ENCODE measurements at regions not wholly inside any gene's neighbourhood (a gene's known extent, or its start where the extent isn't known, plus 50 kb on each side); places are given as distances from the start of the nearest gene placed in this dataset.

DNA sequence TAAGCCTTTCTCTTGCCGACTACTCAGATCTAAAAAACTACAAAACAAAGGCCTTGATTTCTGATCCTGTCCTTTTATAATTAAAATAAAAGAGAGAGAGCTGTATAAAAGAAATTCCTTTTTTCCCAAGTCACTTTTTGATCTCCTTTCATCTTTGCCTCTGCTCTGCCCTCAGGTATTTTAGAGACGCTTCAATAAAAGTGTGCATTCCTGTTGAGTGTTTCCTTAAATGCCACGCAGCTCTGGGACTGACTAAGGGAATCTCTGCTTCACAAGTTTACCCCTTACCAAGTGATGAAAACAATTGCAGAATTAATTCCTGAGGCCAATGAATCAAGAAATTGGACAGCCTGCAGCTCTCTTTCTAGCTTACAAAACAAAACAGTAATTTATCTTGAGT, 1109.8 kb downstream of the TMTC2 start:
- TF ChIP-seq EP300 (IDR thresholded peaks at IDR 0.05; ENCODE audit: borderline replicate concordance in 1 of 2, low read depth in 2 of 2, low read length in 2 of 2): no peak
- TF ChIP-seq, protein P1, sequence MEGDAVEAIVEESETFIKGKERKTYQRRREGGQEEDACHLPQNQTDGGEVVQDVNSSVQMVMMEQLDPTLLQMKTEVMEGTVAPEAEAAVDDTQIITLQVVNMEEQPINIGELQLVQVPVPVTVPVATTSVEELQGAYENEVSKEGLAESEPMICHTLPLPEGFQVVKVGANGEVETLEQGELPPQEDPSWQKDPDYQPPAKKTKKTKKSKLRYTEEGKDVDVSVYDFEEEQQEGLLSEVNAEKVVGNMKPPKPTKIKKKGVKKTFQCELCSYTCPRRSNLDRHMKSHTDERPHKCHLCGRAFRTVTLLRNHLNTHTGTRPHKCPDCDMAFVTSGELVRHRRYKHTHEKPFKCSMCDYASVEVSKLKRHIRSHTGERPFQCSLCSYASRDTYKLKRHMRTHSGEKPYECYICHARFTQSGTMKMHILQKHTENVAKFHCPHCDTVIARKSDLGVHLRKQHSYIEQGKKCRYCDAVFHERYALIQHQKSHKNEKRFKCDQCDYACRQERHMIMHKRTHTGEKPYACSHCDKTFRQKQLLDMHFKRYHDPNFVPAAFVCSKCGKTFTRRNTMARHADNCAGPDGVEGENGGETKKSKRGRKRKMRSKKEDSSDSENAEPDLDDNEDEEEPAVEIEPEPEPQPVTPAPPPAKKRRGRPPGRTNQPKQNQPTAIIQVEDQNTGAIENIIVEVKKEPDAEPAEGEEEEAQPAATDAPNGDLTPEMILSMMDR (IDR thresholded peaks at IDR 0.05; ENCODE audit: control extremely low read depth in 1 of 3, insufficient read depth in 1 of 3, low read depth in 1 of 3, low read length in 3 of 3): no peak
- TF ChIP-seq, protein P2, sequence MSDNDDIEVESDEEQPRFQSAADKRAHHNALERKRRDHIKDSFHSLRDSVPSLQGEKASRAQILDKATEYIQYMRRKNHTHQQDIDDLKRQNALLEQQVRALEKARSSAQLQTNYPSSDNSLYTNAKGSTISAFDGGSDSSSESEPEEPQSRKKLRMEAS (IDR thresholded peaks at IDR 0.05): no peak
- no peak for TF ChIP-seq SIX5 (IDR thresholded peaks at IDR 0.05; ENCODE audit: low read depth, low read length)
- no peak for TF ChIP-seq POLR2A (IDR thresholded peaks at IDR 0.05; ENCODE audit: control extremely low read depth in 1 of 2, low read depth in 2 of 2, low read length in 2 of 2)
- no peak for TF ChIP-seq CEBPB (IDR thresholded peaks at IDR 0.05; ENCODE audit: low read depth, low read length)
- no peak for TF ChIP-seq TAF1 (IDR thresholded peaks at IDR 0.05; ENCODE audit: low read depth, low read length)
- TF ChIP-seq MAFK (IDR thresholded peaks at IDR 0.05; ENCODE audit: low read depth, low read length): no peak
- TF ChIP-seq CREB1 (IDR thresholded peaks at IDR 0.05): no peak
- no peak for TF ChIP-seq SP2 (IDR thresholded peaks at IDR 0.05; ENCODE audit: low read length)
- TF ChIP-seq CBX8 (IDR thresholded peaks at IDR 0.05; ENCODE audit: borderline replicate concordance, low read depth, low read length): no peak
- no peak for TF ChIP-seq HDAC2 (IDR thresholded peaks at IDR 0.05; ENCODE audit: borderline replicate concordance in 1 of 2, low read depth in 2 of 2, low read length in 2 of 2)

All from H1 (cell line).